UCSD-AML1 (cell line): ENCODE measurements at regions not wholly inside any gene's neighbourhood (a gene's known extent, or its start where the extent isn't known, plus 50 kb on each side); places are given as distances from the start of the nearest gene placed in this dataset.
"Not testable (repeated sequence)": the region's sequence is repeated elsewhere in the genome, so short reads cannot be mapped to it uniquely, and the experiment has no call there.

Experiments used
- DNase-seq: peaks from one replicate; lab custom pipeline; 2025; ENCODE audit not compliant: unreplicated experiment; lab: John Stamatoyannopoulos, UW

DNA sequence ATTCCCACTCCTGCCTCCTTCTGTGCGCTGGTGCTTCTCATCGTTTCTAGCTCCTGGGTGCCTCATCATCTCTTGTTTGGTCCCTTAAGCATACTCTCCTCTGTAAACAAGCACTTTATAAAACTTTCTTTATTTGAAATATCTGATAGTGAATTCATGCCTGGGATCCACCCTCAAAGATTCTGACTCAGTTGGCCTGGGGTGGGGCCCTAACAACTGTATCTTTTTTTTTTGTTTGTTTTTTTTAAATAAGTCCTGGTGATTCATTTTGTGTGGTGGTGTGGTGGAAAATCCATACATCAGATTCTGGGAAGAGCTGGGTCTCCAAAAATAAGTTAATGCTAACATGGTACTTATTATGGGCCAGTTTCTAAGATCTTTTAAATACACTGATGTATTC lies 678.3 kb downstream of the TOX3 start:
- DNase-seq, result no peak

DNA sequence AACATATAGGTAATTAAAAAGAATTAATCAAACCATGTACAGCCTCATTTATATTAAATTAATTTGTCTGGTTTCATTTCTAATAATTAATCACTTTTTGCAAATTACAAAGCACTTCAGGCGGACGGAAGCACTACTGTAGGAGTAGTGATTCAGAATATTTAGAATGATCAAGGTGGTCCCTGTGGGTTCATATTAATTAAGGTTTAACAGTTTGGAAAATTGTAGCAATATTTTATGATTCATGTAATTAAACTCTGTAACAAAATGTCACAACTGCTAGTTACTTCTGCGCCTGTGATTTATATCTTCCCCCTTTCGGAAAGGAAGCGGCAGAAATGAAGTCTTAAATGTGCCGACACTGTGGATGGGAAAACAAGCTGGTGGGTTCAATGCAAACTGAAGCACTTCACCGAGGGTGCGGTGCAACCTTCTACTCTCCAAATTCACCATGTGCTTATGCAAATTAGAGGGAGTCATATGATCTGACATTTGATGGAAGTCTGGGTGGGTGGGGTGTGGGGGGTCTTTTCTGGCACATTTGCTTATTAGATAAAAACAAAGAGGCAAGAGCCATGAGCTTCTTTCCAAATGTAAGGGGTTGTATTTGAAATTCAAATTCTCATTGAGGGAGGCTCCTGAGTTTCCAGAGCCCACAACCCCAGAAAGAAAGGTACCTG lies 679.4 kb downstream of the TOX3 start:
- no peak for DNase-seq

DNA sequence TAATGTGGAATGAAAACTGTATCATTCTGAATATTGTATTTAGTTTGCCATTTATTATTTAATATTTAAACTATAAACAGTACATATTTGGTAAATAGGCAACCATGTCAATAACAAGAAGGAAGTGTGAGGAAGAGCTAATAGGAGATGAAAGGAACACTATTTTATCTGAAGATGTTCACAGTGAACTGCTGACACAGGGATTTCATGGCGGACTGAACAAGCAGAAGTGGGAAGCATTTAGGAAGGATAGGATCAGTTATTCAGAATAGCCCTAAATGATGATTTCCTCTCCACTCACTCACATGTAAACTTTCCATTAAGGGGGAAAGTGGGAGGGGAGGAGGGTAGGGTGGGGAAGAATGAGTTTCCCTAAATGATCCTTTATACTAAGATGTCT lies 682.4 kb downstream of the TOX3 start:
- no peak for DNase-seq

DNA sequence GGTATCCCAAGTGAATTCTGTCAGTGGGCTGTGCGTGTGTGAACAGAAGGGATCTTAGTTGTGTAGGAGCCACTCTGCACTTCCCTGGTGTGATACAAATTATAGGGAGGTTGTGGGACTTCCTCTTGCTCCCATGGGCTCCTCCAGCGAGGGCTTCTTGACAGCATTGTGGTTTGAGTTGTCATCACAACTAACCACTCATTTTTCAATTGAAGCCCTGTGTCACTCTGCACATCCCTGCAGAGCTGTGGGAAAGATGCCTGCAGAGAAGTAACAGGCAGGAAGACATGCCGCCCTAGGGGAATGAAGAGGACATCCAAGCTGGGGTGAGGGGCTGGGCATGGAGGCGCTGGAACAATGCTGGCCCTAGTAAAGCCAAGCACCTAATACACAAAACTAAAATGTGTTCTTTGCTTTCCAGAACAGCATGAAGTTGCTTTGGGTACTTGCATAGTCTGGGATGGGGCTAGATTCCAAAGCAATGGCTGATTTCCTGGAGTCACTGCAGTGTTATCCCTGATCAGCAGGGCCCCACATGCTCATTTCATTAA lies 692.5 kb downstream of the TOX3 start:
- no peak for DNase-seq

DNA sequence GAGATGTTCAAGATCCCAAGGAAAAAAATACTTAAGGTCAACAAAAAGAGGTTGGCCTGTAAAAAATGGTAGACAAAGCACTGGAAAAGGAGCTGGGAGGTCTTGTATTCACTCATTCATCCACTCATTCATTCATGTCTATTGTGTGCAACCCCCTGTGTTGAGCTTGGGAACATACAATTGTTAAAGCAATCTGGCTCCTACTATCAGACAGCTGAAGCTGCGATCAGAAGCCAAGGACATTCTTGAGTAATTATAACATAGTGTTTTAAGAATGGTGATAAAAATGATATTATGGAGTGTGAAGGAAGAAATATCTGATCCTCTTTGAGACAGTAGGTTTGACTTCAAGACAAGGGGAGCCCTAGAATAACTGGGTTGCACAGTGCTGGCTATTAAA lies 693.4 kb downstream of the TOX3 start:
- no peak for DNase-seq

DNA sequence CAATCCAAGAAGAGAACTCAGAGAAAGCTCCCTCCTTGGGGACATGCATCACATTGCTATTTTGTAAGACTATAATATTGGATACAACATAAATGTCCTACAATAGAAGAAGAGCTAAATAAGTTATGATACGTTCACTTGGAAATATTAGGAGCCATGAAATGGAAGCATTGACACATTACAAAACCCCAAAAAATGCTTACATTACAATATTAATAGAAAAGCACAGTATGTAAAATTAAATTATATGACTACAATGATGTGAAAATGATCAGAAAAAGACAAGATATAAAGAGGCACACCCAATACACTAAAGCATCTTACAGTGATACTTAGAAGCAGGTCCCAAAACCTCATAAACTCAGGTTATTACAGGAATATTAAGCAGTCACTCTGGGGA lies 694.1 kb downstream of the TOX3 start:
- no peak for DNase-seq

DNA sequence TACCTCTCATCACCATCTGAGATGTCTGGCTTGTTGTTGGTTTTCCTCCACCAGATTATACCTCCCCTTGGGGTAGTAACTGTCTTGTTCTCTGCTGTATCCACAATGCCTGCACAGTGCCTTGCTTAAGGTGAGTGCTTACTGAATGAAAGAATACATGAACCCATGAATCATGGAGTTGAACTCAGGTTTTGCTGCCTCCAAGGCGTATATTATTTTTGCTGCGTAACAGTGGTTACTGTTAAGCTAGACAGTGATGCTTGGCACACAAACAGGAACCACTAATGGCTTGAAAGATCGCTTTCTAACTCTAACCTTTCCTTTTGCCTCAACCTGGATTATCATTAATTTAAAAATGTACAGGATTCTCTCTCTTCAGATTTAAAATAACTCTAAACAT lies 695.8 kb downstream of the TOX3 start:
- no peak for DNase-seq

DNA sequence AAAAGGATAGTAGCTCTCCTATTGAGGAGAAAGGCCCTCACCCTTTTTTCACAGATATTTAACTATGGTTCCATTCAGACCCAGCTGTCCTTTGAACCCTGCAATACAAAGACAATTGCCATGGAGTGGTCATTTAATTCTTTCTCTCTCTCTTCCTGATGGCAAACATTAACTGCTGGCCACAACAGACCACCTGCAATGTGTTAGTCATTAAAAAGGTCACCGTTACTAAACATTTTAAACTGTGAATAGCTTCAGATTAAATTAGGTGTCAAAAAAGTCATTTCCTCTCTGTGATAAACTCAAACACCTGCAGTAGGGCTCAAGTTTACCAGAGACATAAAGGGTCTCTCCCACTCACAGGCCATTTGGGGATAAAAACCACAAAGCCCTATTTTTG lies 697.2 kb downstream of the TOX3 start:
- no peak for DNase-seq

DNA sequence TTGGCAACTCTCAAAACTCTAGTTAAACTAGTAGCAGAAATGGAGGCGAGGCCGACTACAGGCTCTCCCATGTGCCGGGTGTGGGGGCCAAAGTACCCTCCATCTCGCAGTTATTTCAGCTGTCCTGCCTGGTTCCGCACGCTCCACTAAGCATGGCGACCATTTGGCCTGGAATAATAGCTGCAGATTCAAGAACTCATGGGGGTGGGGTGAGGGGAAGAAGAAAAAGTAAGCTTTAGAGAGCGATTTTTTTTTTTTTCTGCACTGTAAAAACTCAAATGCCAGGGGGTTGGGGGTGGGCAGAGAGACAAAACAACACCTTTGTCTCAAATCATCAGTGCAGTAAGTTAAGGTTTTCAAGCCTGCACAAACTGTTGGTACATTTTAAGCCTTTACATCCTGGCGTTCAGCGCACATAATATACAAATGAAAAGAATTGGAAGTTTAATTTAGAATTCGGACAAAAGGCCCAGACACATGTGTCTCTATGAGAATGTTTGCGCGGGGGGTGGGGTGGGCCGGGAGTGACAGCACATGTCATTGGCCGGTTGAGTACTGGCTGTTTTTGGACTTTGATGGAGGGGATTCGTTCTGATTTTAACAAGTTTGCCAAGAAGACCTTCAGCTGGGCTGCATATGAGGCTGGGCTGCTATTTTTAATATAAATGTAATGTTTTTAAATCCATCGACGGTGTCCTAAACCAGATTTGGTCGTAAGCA lies 694.7 kb upstream of the SALL1 start:
- no peak for DNase-seq

DNA sequence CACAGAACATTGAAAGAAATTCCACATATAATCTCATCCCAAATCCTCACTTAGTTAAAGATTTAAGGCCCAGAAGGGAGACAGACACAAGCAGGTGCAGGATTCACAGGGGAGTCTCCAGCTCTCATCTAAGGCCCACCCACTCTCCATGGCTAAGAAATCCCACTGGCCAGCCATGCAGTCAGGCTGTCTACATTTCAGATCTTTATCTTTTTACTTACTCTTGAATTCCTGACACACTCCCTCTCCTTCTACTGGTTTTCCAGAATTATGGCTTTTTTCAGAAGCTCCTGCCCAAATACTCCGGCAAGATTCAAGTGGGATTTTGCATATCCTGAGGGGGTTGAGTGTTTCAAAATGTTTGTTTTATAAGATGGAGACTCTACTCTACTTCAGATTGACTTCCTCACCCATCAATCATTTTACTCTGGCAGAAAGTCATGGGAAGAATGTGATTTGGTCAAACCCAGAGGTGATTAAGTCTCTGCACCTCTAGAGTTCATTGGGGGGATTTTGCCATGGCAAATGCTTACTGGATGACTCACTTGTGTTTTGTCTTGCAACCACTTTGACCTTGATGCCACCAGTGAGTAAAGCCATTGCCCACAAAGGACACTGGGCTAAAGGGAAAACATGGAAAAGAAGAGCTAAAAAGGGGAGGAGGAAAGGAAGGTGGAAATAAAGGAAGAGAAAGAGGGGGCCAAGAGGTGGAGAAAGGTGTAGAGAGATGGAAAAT lies 688.8 kb upstream of the SALL1 start:
- DNase-seq, result no peak

DNA sequence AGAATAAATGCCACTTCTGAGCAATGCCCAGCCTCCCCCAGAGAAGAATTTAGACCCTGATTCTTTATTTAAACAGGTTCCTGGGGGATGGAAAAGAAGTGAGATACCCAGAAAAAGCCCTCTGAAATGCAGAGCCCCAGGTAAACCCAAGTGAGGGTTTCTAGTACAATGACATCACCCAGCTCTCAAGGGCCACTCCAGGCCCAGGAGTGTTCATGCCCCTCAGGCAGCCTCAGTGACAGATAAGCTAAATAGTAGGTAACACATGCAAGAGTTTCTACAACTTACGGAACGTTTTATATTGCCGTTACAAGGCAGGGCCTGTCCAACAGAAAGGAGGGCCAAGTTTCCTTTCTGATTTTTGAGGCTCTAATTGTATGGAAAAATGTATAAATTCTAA lies 683.7 kb upstream of the SALL1 start:
- no peak for DNase-seq

DNA sequence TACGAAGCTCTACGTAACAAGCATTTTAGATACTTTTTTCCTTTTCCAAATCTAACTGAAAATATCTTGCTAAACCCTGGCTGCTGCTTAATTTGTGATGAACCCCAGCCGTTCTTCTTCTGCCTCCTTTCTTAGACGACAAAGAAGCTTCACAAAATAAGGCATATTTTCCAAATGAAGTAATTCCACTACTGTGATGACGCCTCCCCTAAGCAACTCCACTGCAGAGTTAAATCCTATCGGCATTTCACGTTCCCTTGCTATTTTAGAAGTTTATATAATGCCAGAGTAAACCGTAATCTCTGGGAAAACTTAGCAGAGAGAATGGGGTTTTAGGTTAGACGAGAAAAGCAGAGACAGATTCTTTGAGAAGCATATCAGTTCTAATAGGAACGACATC lies 683.1 kb upstream of the SALL1 start:
- DNase-seq, result no peak

DNA sequence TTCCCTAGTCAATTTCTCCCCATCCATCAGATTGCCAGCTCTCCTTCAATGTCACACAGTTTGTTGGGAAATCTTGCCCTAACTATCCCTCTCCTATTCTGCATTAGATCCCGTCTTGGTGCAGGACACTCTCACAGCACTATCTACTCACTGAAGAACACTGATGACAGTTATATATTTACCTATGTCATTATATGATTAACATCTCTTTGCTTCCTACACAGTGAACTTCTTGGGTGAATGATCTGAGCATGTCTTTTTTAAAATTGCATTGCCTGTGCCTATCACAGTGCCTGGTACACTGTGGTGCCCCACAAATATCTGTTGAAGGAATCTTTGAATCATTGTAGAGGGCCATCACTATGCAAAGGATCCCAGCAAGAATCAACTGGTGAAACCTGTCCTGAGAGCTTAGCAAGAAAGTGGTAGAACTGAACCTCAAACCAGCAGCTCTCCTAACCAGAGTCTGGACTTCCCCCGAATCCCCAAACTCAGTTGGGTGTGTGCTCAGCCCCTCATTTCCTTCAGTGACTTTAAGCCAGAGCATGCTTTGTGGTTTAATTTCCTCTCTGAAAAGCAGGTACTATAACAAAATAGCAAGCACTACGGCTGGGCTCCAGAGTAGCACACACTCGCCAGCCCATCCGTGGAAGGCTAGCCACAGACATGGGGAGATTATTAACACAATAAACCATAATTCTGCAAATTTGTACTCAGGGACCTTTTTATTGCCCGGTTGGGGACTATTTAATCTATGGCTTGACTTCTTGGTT lies 680.7 kb upstream of the SALL1 start:
- no peak for DNase-seq

DNA sequence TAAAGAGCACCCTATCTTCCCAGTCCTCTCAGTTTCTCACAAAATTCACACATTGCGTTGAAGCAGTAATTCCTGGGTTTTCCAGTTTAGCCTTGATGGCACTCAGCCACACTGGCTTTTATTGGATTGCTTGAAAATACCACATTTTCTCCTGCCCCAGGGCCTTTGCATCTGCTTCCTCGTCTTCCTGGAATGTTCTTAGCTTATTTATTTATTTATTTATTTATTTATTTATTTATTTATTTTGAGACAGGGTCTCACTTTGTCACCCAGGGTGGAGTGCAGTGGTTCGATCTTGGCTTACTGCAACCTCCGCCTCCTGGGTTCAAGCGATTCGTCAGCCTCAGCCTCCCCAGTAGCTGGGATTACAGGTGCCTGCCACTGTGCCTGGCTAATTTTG lies 680.0 kb upstream of the SALL1 start:
- not testable (repeated sequence) for DNase-seq

DNA sequence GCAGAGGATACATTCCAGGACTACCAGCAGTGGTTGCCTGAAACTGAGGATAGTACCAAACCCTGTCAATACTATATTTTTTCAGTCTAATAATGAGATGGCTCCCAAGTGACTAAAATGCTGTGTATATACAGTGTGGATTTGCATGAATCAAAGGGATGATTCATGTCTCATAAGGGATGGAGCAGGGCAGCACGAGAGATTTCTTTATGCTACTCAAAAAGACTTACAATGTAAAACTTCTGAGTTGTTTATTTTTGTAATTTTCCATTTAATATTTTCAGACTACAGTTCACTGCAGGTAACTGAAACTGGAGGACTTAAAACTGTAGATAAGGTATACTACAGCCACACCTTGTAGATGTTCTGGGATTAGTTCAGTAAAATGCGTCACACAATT lies 674.7 kb upstream of the SALL1 start:
- DNase-seq, result no peak

DNA sequence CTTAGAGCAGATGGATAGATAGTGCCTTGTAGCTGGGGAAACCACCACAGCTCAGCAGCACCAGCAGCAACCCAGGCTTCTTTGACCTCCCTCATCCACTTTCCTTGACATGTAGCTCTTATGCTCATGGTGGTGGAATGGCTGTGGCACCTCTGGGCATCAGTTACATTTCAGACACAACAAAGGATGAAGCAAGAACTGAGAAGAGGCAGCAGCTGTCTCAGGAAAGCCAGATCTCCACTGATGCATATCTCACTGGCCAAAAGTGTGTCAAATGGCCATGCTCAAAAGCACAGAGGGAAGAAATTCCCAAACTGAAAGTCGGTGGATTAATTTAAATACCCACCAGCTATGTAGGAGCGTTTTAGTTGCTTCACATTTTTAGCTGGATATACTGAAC lies 671.4 kb upstream of the SALL1 start:
- DNase-seq, result no peak

DNA sequence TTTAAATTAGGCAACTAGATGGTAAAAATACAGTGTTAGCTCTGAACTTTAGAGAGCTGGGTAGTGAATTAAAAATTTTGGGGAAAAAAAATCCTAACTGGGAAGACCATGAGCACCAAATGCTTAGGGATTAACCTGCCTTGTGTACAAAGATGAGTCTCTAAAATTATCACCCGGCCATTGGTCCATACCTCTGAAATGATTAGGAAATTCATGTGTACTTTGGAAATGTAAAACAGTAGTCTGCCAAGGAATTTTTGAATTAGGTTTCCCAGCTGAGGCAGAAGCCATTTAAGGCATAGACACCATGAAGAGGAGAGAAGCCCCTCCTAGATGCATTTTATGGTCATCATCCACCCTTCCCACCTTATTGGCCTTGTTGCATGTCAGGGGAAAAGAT lies 670.5 kb upstream of the SALL1 start:
- no peak for DNase-seq

DNA sequence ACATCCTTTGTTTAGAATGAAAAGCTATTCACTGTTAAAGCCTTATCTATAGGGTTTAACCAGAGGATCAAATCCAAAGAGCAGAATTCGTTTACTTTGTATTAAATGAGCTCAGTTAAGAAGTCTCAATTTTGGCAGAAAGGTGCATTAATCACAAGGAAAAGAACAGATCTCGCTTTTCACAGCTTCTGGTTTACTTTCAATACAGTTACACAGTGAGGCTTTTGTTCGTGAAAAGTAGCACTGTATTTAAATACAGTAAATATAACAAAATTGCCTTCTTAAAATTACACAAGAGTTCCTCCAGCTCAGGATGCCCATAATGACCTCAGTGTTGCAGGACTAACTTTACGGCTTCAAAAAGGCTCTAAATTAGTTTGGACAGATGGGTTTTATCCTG lies 669.1 kb upstream of the SALL1 start:
- no peak for DNase-seq

DNA sequence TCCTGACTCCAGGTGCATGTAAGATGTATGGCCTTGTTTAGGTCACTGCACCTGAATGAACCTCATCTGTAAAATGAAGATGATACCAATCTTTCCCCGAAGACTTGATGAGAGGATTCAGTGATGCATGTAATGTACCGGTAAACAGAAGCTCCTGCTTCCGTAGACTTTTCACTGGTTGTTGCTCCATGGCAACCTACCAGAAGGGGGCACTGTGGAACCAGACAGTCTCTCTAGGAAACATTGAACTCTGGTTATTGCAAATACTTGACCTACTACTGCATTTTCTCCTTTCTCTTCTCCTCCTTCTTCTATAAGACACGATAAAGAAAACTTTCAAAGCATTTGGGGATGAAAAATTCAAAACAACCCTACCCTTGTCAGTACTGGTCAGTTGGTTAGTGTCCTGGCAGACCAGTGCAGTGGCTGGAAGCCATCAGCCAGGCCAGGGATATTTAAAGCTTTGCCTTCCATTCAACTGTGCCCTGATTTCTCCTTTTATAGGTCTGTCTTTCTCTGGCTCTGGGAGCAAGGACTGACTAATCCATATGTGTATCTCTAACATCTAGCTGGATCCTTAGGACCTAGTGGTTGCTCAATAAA lies 667.4 kb upstream of the SALL1 start:
- DNase-seq, result peak; percentile 10

DNA sequence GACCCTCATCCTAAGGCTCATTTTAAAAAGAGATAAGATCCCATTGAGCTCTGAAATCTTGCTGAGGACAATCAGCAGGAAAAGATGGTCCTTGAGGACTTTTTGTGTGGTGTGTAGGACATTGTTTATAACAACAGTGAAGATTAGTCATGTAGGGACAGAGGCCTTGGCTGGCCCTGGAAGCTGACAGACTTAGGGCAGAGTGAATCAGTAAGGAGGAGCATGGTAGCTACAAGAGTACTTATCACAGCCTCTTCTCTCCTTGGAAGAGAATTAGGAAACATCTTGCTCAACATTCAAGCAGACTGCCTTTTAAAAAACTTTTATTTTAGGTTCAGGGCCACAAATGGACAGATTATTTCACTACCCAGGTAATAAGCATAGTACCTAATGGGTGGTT lies 665.9 kb upstream of the SALL1 start:
- DNase-seq, result no peak

DNA sequence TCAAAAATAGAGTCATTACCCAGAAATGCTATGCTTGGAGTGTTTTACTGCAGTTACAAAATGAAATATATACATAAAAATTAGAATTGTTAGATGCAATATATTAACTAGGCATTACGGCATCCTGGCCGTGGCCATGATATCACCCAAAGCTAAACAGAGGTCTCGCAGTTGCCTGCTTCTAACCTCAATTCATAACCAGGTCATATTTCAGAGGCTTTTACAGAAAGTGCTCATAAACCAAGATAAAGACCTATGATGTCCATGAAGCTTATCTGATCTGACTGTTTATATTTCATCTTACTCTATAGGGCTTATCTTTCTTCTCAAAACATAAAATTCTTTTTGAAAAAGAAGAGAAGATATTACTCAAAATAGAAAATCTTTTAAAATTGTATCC lies 664.5 kb upstream of the SALL1 start:
- DNase-seq, result no peak
